Keratinocyte (primary cell): ENCODE measurements at regions not wholly inside any gene's neighbourhood (a gene's known extent, or its start where the extent isn't known, plus 50 kb on each side); places are given as distances from the start of the nearest gene placed in this dataset.

ENCODE experiments used
- DNase-seq: peaks from one replicate; pipeline ENCODE4 v3.0.0-alpha.2; 2011; ENCODE audit warnings: low read depth, missing footprints, low spot score
- FAIRE-seq: peaks from 2 replicates; lab custom pipeline; 2011; peaks lifted over from hg19 to GRCh38; lab: Jason Lieb, UNC
- H2AFZ ChIP-seq: 2 replicates; pipeline ENCODE4 v1.6.0; 2012; ENCODE audit warnings: low read length, control low read depth, inconsistent platforms; ENCODE audit not compliant: control insufficient read depth
- H3K27ac ChIP-seq: 2 replicates; pipeline ENCODE4 v1.5.1; 2011; ENCODE audit warnings: low read length; ENCODE audit not compliant: control insufficient read depth, insufficient read depth
- H3K27me3 ChIP-seq: 3 replicates; pipeline ENCODE4 v1.6.0; 2011; ENCODE audit warnings: low read length; ENCODE audit not compliant: control insufficient read depth, insufficient read depth; ENCODE audit errors: extremely low read depth
- H3K36me3 ChIP-seq, 2 experiments: 2 replicates in 1 of 2; 3 replicates in 1 of 2; pipeline ENCODE4 v1.5.1; 2011; ENCODE audit warnings: low read length in 2 of 2, mild to moderate bottlenecking in 1 of 2; ENCODE audit not compliant: control insufficient read depth in 2 of 2, insufficient read depth in 2 of 2; ENCODE audit errors: extremely low read depth in 1 of 2
- H3K4me1 ChIP-seq: 3 replicates; pipeline ENCODE4 v1.5.1; 2011; ENCODE audit warnings: low read length; ENCODE audit not compliant: control insufficient read depth, insufficient read depth; ENCODE audit errors: extremely low read depth
- H3K4me2 ChIP-seq: 3 replicates; pipeline ENCODE4 v1.6.0; 2011; ENCODE audit warnings: low read depth, low read length; ENCODE audit not compliant: control insufficient read depth, insufficient read depth; ENCODE audit errors: extremely low read depth
- H3K4me3 ChIP-seq, 3 experiments: fragments of 200-600 bp in 1 of 3; sonication (generic) in 1 of 3; 2 replicates in 2 of 3; 3 replicates in 1 of 3; pipeline ENCODE4 v1.5.1; 2011 to 2016; ENCODE audit warnings: low read length in 3 of 3, mild to moderate bottlenecking in 3 of 3, control low read depth in 2 of 3, inconsistent platforms in 1 of 3, low read depth in 1 of 3, mixed read lengths in 1 of 3, mixed run types in 1 of 3, moderate library complexity in 1 of 3; ENCODE audit not compliant: control insufficient read depth in 2 of 3, insufficient read depth in 2 of 3; ENCODE audit errors: extremely low read depth in 1 of 3
- H3K79me2 ChIP-seq: 2 replicates; pipeline ENCODE4 v1.6.0; 2012; ENCODE audit warnings: low read length; ENCODE audit not compliant: control insufficient read depth, insufficient read depth
- H3K9ac ChIP-seq: 3 replicates; pipeline ENCODE4 v1.6.0; 2011; ENCODE audit warnings: low read length; ENCODE audit not compliant: control insufficient read depth, insufficient read depth; ENCODE audit errors: extremely low read depth
- H3K9me1 ChIP-seq: 3 replicates; pipeline ENCODE4 v1.6.0; 2011; ENCODE audit warnings: low read length; ENCODE audit not compliant: control insufficient read depth, insufficient read depth; ENCODE audit errors: extremely low read depth
- H3K9me3 ChIP-seq: 2 replicates; pipeline ENCODE4 v1.5.1; 2012; ENCODE audit warnings: low read depth, low read length; ENCODE audit not compliant: control insufficient read depth
- H4K20me1 ChIP-seq: 3 replicates; pipeline ENCODE4 v1.6.0; 2011; ENCODE audit warnings: low read length; ENCODE audit not compliant: control insufficient read depth, insufficient read depth; ENCODE audit errors: extremely low read depth
- CTCF ChIP-seq, 3 experiments: IDR thresholded peaks in 1 of 3; conservative IDR thresholded peaks in 1 of 3; optimal IDR thresholded peaks in 1 of 3; 2 replicates in 2 of 3; 3 replicates in 1 of 3; pipeline versions ENCODE3 to v1.5.1; 2011; ENCODE audit warnings: low read length in 3 of 3, mild to moderate bottlenecking in 3 of 3, moderate library complexity in 2 of 3, control low read depth in 1 of 3, inconsistent platforms in 1 of 3; ENCODE audit not compliant: insufficient read depth in 2 of 3; ENCODE audit errors: extremely low read depth in 1 of 3
- EZH2 ChIP-seq: IDR thresholded peaks from one replicate; pipeline ENCODE4 v1.6.1; 2012; ENCODE audit warnings: inconsistent platforms, mild to moderate bottlenecking, low read length, moderate library complexity
- dilution Hi-C: fragments of 300-500 bp; cut with MboI; formaldehyde crosslinking; loops from one replicate; pipeline ENCODE4 v1.7.0; 2020; ENCODE audit warnings: low sequenced_read_pairs; ENCODE audit not compliant: extremely low pct_ligation_motif_present

- TF ChIP-seq EZH2 (no peak), CTCF (optimal IDR thresholded peaks at IDR 0.05 in 1 of 3, IDR thresholded peaks at IDR 0.05 in 1 of 3, conservative IDR thresholded peaks at IDR 0.05 in 1 of 3; ENCODE audit: extremely low read depth in 1 of 3, insufficient read depth in 2 of 3, low read length in 3 of 3) (no peak)
- Histone ChIP-seq H3K4me1 (no peaks in the 10 kb centered on the region), H3K9me3 (peaks cover 7% of the 10 kb centered on the region), H4K20me1 (no peaks in the 10 kb centered on the region), H3K9ac (no peak overlapping the region), H2AFZ (no peak overlapping the region), H3K79me2 (no peaks in the 10 kb centered on the region), H3K27me3 (no peaks in the 10 kb centered on the region), H3K4me3 (no peak overlapping the region), H3K9me1 (no peaks in the 10 kb centered on the region), H3K27ac (no peak overlapping the region), H3K4me2 (no peak overlapping the region), H3K36me3 (no peaks in the 10 kb centered on the region)
- DNase-seq: no peak
- FAIRE-seq: no peak
- dilution Hi-C loops: no loop called here
Measured at GRCh38 chr14:101241807-101242278, 319.5 kb upstream of the DIO3 start.

GRCh38 chr14:101242442-101243385 is 318.6 kb upstream of the DIO3 start:
- dilution Hi-C loops: no loop called here
- H3K9me1 ChIP-seq: no peaks in the 10 kb centered on the region
- H3K4me2 ChIP-seq: no peak overlapping the region
- no peaks in the 10 kb centered on the region for H3K27me3 ChIP-seq
- H4K20me1 ChIP-seq: no peaks in the 10 kb centered on the region
- H2AFZ ChIP-seq: no peak overlapping the region
- H3K4me3 ChIP-seq: no peak overlapping the region
- no peaks in the 10 kb centered on the region for H3K79me2 ChIP-seq
- peaks cover 12% of the 10 kb centered on the region for H3K9me3 ChIP-seq
- H3K36me3 ChIP-seq: no peaks in the 10 kb centered on the region
- no peak overlapping the region for H3K27ac ChIP-seq
- DNase-seq (no peak), FAIRE-seq (no peak)
- no peak overlapping the region for H3K9ac ChIP-seq
- TF ChIP-seq CTCF (optimal IDR thresholded peaks at IDR 0.05 in 1 of 3, IDR thresholded peaks at IDR 0.05 in 1 of 3, conservative IDR thresholded peaks at IDR 0.05 in 1 of 3; ENCODE audit: extremely low read depth in 1 of 3, insufficient read depth in 2 of 3, low read length in 3 of 3): no peak
- no peak for TF ChIP-seq EZH2
- no peaks in the 10 kb centered on the region for H3K4me1 ChIP-seq
